C4-2B (cell line): ENCODE measurements at regions not wholly inside any gene's neighbourhood (a gene's known extent, or its start where the extent isn't known, plus 50 kb on each side); places are given as distances from the start of the nearest gene placed in this dataset.
"Not testable (repeated sequence)": the region's sequence is repeated elsewhere in the genome, so short reads cannot be mapped to it uniquely, and the experiment has no call there.

Experiments
- H3K27ac ChIP-seq: fragments of 450-650 bp; 2 replicates; pipeline ENCODE4 v1.5.1; 2017
- ZFX ChIP-seq: fragments of 450-650 bp; IDR thresholded peaks from 2 replicates; pipeline ENCODE4 v1.6.1; 2017
- TF ChIP-seq, protein P1 (sequence below): fragments of 450-650 bp; conservative IDR thresholded peaks from 2 replicates; pipeline ENCODE4 v1.5.1; 2017; ENCODE audit warnings: mild to moderate bottlenecking

DNA sequence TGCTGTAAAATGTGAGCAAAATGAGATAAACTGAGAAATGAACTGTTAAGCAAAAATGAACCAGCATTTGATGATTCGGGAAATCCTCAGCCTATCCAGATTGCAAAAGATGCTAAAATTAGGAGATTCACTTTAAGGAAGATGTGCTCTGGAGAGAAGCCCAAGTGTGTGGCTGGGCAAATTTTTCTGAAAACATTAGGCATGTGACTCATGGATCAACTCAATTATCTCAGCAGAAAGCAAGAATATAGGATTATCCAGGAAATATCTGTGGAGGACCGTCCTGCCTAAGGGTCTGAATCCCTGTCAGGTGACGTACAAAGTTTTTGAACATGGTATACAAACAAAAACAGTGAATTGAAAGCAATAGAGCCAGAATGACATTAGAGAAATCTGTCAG, 1268.3 kb upstream of the TMEFF2 start:
- no peak overlapping the region for H3K27ac ChIP-seq

DNA sequence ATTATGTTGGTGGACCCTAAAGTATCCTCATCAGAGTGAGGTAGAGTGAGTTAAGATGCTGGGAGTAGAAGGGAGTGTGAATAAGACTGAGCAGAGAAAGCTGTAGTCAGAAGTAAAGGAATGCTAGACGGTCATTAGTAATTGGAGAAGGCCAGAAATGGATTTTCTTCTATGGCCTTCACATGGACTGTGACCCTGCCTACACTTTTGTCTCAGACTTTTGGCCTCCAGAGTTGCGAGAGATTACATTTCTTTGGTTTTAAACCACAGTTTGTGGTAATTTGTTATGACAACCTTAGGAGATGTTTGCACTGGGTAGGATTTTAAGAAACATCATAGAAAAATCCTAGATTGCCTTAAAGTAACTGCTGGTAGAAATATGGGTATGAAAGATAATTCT, 1267.7 kb upstream of the TMEFF2 start:
- no peak overlapping the region for H3K27ac ChIP-seq
- TF ChIP-seq ZFX = no peak
- TF ChIP-seq, protein P1, sequence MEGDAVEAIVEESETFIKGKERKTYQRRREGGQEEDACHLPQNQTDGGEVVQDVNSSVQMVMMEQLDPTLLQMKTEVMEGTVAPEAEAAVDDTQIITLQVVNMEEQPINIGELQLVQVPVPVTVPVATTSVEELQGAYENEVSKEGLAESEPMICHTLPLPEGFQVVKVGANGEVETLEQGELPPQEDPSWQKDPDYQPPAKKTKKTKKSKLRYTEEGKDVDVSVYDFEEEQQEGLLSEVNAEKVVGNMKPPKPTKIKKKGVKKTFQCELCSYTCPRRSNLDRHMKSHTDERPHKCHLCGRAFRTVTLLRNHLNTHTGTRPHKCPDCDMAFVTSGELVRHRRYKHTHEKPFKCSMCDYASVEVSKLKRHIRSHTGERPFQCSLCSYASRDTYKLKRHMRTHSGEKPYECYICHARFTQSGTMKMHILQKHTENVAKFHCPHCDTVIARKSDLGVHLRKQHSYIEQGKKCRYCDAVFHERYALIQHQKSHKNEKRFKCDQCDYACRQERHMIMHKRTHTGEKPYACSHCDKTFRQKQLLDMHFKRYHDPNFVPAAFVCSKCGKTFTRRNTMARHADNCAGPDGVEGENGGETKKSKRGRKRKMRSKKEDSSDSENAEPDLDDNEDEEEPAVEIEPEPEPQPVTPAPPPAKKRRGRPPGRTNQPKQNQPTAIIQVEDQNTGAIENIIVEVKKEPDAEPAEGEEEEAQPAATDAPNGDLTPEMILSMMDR = no peak

More for the DNA sequence above, 1268.3 kb upstream of the TMEFF2 start:
- no peak for TF ChIP-seq ZFX
- TF ChIP-seq, protein P1 = no peak

DNA sequence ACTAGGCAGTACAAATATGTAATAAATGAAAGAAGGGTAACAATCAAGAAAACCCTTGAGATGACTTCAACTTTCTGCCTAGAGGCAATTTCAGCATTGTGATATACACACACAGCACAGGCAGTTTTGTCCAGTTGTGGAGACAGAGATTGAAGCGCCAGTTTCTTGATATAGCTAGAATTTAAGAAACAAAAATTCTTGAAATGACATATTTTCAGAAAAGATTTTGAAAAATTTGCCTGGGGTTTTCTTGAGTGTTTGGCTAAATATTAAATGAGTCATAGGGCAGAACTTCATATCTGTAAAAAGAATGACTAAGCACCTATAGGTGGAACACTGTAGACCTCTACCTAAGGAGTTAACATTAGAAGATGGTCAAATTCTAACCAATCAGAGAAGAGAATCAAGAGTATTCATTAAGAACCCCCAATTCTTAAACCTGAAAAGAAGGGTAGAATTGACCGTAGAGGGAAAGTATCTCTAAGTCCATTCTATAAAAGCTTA, 1266.8 kb upstream of the TMEFF2 start:
- H3K27ac ChIP-seq = no peak overlapping the region
- TF ChIP-seq, protein P1 = no peak
- no peak for TF ChIP-seq ZFX

DNA sequence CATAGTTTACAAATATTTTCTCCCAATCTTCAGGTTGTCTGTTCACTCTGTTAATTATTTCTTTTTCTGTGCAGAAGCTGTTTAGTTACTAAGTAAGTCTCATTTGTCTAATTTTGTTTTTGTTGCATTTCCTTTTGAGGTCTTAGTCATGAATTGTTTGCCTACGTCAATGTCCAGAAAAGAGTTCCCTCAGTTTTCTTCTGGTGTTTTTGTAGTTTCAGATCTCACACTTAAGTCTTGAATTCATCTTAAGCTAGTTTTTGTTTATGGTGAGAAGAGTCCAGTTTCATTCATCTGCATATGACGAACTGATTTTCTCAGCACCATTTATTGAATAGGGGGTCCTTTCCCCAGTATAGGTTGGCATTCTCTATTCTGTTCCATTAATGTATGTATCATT, 1252.2 kb upstream of the TMEFF2 start:
- no peak overlapping the region for H3K27ac ChIP-seq
- TF ChIP-seq, protein P1 = no peak
- TF ChIP-seq ZFX = no peak

DNA sequence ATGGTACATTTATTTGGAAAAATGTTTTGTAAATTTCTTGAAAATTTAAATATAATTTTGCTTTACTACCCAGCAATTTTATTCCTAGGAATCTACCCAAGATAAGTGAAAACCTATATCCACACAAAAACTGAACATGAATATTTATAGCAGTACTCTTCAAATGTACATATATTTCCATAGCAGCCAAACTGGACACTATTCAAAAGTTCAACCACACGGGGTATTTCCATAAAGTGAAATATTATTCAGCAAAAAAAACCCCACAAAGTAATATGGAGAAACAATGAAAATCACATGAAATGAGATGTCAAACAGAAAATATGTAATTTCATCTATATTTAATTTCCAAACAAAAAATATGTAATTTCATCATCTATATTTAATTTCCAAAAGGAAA, 1247.6 kb upstream of the TMEFF2 start:
- TF ChIP-seq, protein P1 = no peak
- no peak for TF ChIP-seq ZFX
- H3K27ac ChIP-seq = no peak overlapping the region

DNA sequence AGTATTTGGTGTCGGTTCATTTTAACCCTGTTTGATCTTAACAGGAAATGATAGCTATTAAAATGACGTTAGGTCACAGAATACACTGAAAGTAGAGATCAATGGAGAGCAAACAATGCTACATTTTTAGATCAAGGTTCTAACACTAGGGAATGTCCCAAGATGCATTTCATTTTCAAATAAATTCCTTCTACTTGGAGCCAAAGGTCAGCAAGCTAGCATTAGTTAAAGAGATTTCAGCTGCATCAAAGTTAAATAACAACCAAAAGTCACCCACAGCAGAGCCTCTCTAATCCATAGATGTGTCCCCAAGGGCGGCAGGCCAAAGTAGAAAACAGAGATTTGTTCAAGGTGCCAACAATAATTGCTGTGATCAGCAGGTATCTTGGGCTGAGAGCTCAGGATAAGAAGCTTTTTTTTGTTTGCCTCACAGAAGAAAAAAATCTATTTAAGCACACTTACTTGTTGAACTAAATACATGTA, 1233.6 kb upstream of the TMEFF2 start:
- no peak for TF ChIP-seq ZFX
- TF ChIP-seq, protein P1 = no peak
- H3K27ac ChIP-seq = no peak overlapping the region

DNA sequence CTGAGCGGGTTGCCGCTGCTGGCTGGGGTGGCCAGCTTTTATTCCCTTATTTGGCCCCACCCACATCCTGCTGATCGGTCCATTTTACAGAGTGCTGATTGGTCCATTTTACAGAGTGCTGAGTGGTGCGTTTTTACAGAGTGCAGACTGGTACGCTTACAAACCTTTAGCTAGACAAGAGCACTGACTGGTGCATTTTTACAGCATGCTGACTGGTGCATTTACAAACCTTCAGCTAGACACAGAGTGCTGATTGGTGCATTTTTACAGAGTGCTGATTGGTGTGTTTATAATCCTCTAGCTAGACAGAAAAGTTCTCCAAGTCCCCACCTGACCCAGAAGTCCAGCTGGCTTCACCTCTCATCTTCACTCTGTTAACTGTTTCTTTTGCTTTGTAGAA, 1217.6 kb upstream of the TMEFF2 start:
- H3K27ac ChIP-seq = not testable (repeated sequence)

DNA sequence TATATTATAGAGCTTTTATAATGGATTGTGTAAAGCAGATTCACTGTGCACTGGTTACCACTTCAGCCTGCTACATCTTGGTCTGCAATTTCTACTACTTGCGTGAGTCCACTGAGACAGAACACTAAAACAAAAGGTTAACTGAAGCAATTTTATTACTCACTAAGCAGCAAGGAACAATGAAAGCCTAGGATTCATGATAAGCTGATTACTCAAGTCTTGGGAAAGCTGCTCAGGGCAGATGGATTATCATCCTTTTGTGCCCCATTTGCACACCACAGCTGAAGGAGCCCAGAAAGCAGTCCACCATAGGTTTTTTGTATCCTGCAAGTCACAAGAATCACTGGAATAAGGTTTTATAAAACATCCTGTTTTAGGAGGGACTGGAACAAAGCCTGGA, 1215.2 kb upstream of the TMEFF2 start:
- no peak overlapping the region for H3K27ac ChIP-seq
- TF ChIP-seq, protein P1 = no peak
- TF ChIP-seq ZFX = no peak
